Parathyroid adenoma (tissue), 2 donors: ENCODE measurements at regions not wholly inside any gene's neighbourhood (a gene's known extent, or its start where the extent isn't known, plus 50 kb on each side); places are given as distances from the start of the nearest gene placed in this dataset.

ENCODE experiments used
- H2AFZ ChIP-seq: fragments of 300-600 bp; sonication (generic); one replicate; pipeline ENCODE4 v1.7.0; 2017; ENCODE audit warnings: antibody characterized with exemption, mild to moderate bottlenecking
- H3K27ac ChIP-seq: fragments of 300-600 bp; sonication (generic); one replicate; pipeline ENCODE4 v1.7.0; 2017
- H3K27me3 ChIP-seq: fragments of 300-600 bp; sonication (generic); one replicate; pipeline ENCODE4 v1.7.0; 2017; ENCODE audit warnings: low read length; ENCODE audit not compliant: control insufficient read depth, insufficient read depth
- H3K36me3 ChIP-seq: fragments of 300-600 bp; sonication (generic); one replicate; pipeline ENCODE4 v1.7.0; 2017; ENCODE audit warnings: low read length; ENCODE audit not compliant: control insufficient read depth, insufficient read depth
- H3K4me1 ChIP-seq: fragments of 300-600 bp; sonication (generic); one replicate; pipeline ENCODE4 v1.7.0; 2017; ENCODE audit warnings: control low read depth
- H3K4me2 ChIP-seq: fragments of 300-600 bp; sonication (generic); one replicate; pipeline ENCODE4 v1.7.0; 2017; ENCODE audit warnings: low read length
- H3K4me3 ChIP-seq: fragments of 300-600 bp; sonication (generic); one replicate; pipeline ENCODE4 v1.7.0; 2017; ENCODE audit warnings: low read depth, low read length
- H3K79me2 ChIP-seq: fragments of 300-600 bp; sonication (generic); one replicate; pipeline ENCODE4 v1.7.0; 2017; ENCODE audit warnings: control low read depth
- H3K9ac ChIP-seq: fragments of 300-600 bp; sonication (generic); one replicate; pipeline ENCODE4 v1.7.0; 2017; ENCODE audit warnings: mild to moderate bottlenecking
- H3K9me3 ChIP-seq: fragments of 300-600 bp; sonication (generic); one replicate; pipeline ENCODE4 v1.7.0; 2017; ENCODE audit warnings: low read length; ENCODE audit not compliant: control insufficient read depth
- CTCF ChIP-seq: fragments of 300-600 bp; sonication (generic); IDR thresholded peaks from one replicate; pipeline ENCODE4 v1.7.0; 2017; ENCODE audit warnings: antibody characterized with exemption, mild to moderate bottlenecking
- donor health status: primary hyperparathyroidism.

- TF ChIP-seq CTCF: no peak
- Histone ChIP-seq H3K9ac (no peak overlapping the region), H3K9me3 (no peaks in the 10 kb centered on the region), H3K27me3 (no peaks in the 10 kb centered on the region), H3K27ac (no peak overlapping the region), H3K4me1 (no peaks in the 10 kb centered on the region), H3K4me2 (no peak overlapping the region), H2AFZ (no peak overlapping the region), H3K36me3 (no peaks in the 10 kb centered on the region), H3K4me3 (no peak overlapping the region), H3K79me2 (no peaks in the 10 kb centered on the region)
Measured at GRCh38 chr5:10898514-10898913, 137.5 kb upstream of the DAP start.

GRCh38 chr5:10896016-10896415 is 135.0 kb upstream of the DAP start:
- Histone ChIP-seq H3K27me3 (no peaks in the 10 kb centered on the region), H3K79me2 (no peaks in the 10 kb centered on the region), H3K4me3 (no peak overlapping the region), H3K4me2 (no peak overlapping the region), H3K36me3 (no peaks in the 10 kb centered on the region), H3K9ac (no peak overlapping the region), H3K9me3 (no peaks in the 10 kb centered on the region), H2AFZ (no peak overlapping the region), H3K27ac (no peak overlapping the region), H3K4me1 (no peaks in the 10 kb centered on the region)
- no peak for TF ChIP-seq CTCF

- no peak overlapping the region for H3K27ac ChIP-seq
- H3K4me2 ChIP-seq: no peak overlapping the region
- H2AFZ ChIP-seq: no peak overlapping the region
- H3K9me3 ChIP-seq: no peaks in the 10 kb centered on the region
- no peak for TF ChIP-seq CTCF
- H3K4me1 ChIP-seq: no peaks in the 10 kb centered on the region
- no peak overlapping the region for H3K9ac ChIP-seq
- H3K27me3 ChIP-seq: no peaks in the 10 kb centered on the region
- no peak overlapping the region for H3K4me3 ChIP-seq
- H3K36me3 ChIP-seq: no peaks in the 10 kb centered on the region
- H3K79me2 ChIP-seq: no peaks in the 10 kb centered on the region
Measured at GRCh38 chr5:10894445-10895054, 133.5 kb upstream of the DAP start.

- no peaks in the 10 kb centered on the region for H3K27me3 ChIP-seq
- H3K4me3 ChIP-seq: no peak overlapping the region
- no peaks in the 10 kb centered on the region for H3K36me3 ChIP-seq
- no peaks in the 10 kb centered on the region for H3K4me1 ChIP-seq
- H3K9ac ChIP-seq: no peak overlapping the region
- no peaks in the 10 kb centered on the region for H3K79me2 ChIP-seq
- H3K9me3 ChIP-seq: no peaks in the 10 kb centered on the region
- no peak overlapping the region for H3K27ac ChIP-seq
- no peak for TF ChIP-seq CTCF
- no peak overlapping the region for H2AFZ ChIP-seq
- no peak overlapping the region for H3K4me2 ChIP-seq
Measured at GRCh38 chr5:10892911-10893215, 131.8 kb upstream of the DAP start.

GRCh38 chr5:10892147-10892910 is 131.3 kb upstream of the DAP start:
- no peak overlapping the region for H3K9ac ChIP-seq
- H3K36me3 ChIP-seq: no peaks in the 10 kb centered on the region
- H3K4me2 ChIP-seq: no peak overlapping the region
- H3K27me3 ChIP-seq: no peaks in the 10 kb centered on the region
- no peak overlapping the region for H3K4me3 ChIP-seq
- H3K27ac ChIP-seq: no peak overlapping the region
- no peaks in the 10 kb centered on the region for H3K9me3 ChIP-seq
- H3K4me1 ChIP-seq: no peaks in the 10 kb centered on the region
- no peak overlapping the region for H2AFZ ChIP-seq
- no peaks in the 10 kb centered on the region for H3K79me2 ChIP-seq
- no peak for TF ChIP-seq CTCF
